IPS DF 6.9 (cell line): ENCODE measurements at regions not wholly inside any gene's neighbourhood (a gene's known extent, or its start where the extent isn't known, plus 50 kb on each side); places are given as distances from the start of the nearest gene placed in this dataset.

ENCODE experiments used
- DNase-seq: peaks from one replicate; pipeline ENCODE4 v3.0.0-alpha.2; 2013; ENCODE audit warnings: low read depth, low spot score
- H3K27ac ChIP-seq: one replicate; pipeline ENCODE4 v1.5.1; 2013; ENCODE audit warnings: low read length, control low read depth
- H3K27me3 ChIP-seq: 2 replicates; pipeline ENCODE4 v1.6.1; 2013; ENCODE audit warnings: mild to moderate bottlenecking, low read length; ENCODE audit not compliant: control insufficient read depth, insufficient read depth
- H3K36me3 ChIP-seq: 2 replicates; pipeline ENCODE4 v1.6.1; 2013; ENCODE audit warnings: low read length; ENCODE audit not compliant: control insufficient read depth, insufficient read depth
- H3K4me1 ChIP-seq: 2 replicates; pipeline ENCODE4 v1.6.1; 2013; ENCODE audit warnings: low read length; ENCODE audit not compliant: control insufficient read depth, insufficient read depth
- H3K4me3 ChIP-seq: 2 replicates; pipeline ENCODE4 v1.5.1; 2013; ENCODE audit warnings: mild to moderate bottlenecking, low read length
- H3K9me3 ChIP-seq: 2 replicates; pipeline ENCODE4 v1.6.1; 2013; ENCODE audit warnings: low read length, inconsistent platforms; ENCODE audit not compliant: control insufficient read depth, insufficient read depth
- WGBS: extraction: QIAGEN DNeasy Blood & Tissue Kit; methylation state at CpG from one replicate; pipeline ENCODE4 v1.1.7; 2013; ENCODE audit warnings: mixed read lengths, missing lambda C conversion rate; ENCODE audit not compliant: insufficient read length, insufficient coverage; 5-methylcytosine and 5-hydroxymethylcytosine counted together

DNA sequence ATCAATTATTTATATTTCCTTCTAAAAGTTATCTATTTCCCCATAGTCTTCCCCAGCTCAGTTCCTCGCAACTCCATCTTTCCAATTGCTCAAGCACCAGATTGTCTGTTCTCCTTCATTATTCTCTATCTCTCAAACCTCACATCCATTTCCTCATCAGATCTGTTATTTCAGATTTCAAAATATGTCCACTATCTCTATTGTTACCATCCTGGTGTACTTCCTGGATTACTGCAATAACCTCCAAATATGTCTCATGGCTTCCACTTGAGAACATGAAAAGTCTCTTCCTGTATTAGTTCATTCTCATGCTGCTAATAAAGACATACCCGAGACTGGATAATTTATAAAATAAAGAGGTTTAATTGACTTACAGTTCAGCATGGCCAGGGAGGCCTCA lies 641.7 kb upstream of the ZEB2 start:
- Histone ChIP-seq H3K36me3 (no peaks in the 10 kb centered on the region), H3K27me3 (no peaks in the 10 kb centered on the region; the same call in 1 of the 2 replicates), H3K4me1 (no peaks in the 10 kb centered on the region), H3K4me3 (no peak overlapping the region), H3K27ac (no peak overlapping the region), H3K9me3 (no peaks in the 10 kb centered on the region)
- no peak for DNase-seq
- WGBS: no CpG with 5 or more reads among the region's 2 CpGs

DNA sequence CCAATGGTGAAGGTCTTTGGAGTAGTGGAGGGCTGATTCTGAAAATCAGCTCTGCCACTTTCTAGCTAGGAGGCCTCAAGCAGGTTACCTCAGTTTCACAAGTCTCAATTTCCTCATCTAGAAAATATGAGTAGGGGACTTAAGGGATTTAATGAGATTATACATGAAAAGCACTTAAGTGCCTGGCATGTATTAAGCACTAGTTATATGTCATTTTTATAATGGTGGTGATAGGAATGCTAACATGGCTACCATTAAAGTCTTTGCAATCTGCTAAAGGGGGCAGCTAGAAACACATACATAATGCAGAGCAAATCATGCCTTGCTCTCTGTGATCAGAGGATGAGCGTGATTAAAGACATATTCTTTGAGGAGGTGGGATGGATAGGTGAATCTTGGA lies 640.9 kb upstream of the ZEB2 start:
- no peak overlapping the region for H3K27ac ChIP-seq
- H3K27me3 ChIP-seq: no peaks in the 10 kb centered on the region; the same call in 1 of the 2 replicates
- no peak overlapping the region for H3K4me3 ChIP-seq
- no peaks in the 10 kb centered on the region for H3K4me1 ChIP-seq
- no CpG with 5 or more reads among the region's 1 CpG for WGBS
- no peaks in the 10 kb centered on the region for H3K9me3 ChIP-seq
- no peaks in the 10 kb centered on the region for H3K36me3 ChIP-seq
- no peak for DNase-seq

DNA sequence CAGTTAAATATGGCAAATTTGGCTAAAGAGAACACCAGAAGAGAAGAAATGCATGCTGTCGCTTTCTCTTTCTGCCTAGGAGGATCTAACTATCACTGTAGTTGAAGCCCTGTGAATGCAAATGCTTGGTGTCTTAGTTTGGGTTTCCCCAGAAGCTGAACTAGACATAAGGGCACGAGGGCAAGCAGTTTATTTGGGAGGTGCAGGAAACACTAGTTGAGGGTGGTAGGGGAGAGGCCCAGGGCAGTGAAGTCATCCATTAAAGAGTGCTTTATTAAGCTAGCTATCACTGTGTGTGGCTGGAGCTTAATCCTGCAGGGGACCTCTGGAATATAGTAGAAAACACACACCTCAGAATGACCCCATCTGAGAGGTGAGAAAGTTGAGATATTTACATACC lies 639.8 kb upstream of the ZEB2 start:
- Histone ChIP-seq H3K4me1 (no peaks in the 10 kb centered on the region), H3K27ac (no peak overlapping the region), H3K36me3 (no peaks in the 10 kb centered on the region), H3K27me3 (no peaks in the 10 kb centered on the region; the same call in 1 of the 2 replicates), H3K9me3 (no peaks in the 10 kb centered on the region), H3K4me3 (no peak overlapping the region)
- DNase-seq: no peak
- no CpG with 5 or more reads among the region's 2 CpGs for WGBS

GRCh38 chr2:145157741-145158591 lies 638.0 kb upstream of the ZEB2 start:
- Histone ChIP-seq H3K27me3 (no peaks in the 10 kb centered on the region; the same call in 1 of the 2 replicates), H3K9me3 (no peaks in the 10 kb centered on the region), H3K27ac (no peak overlapping the region), H3K36me3 (no peaks in the 10 kb centered on the region), H3K4me1 (no peaks in the 10 kb centered on the region), H3K4me3 (no peak overlapping the region)
- no CpG with 5 or more reads among the region's 3 CpGs for WGBS
- DNase-seq: no peak

GRCh38 chr2:145157036-145157675 lies 637.2 kb upstream of the ZEB2 start:
- no peak for DNase-seq
- Histone ChIP-seq H3K27ac (no peak overlapping the region), H3K36me3 (no peaks in the 10 kb centered on the region), H3K4me3 (no peak overlapping the region), H3K4me1 (no peaks in the 10 kb centered on the region), H3K9me3 (no peaks in the 10 kb centered on the region), H3K27me3 (no peaks in the 10 kb centered on the region; the same call in 1 of the 2 replicates)

GRCh38 chr2:145156199-145156598 lies 636.3 kb upstream of the ZEB2 start:
- H3K9me3 ChIP-seq: no peaks in the 10 kb centered on the region
- no CpG with 5 or more reads among the region's 2 CpGs for WGBS
- no peak overlapping the region for H3K27ac ChIP-seq

GRCh38 chr2:145155196-145155595 lies 635.3 kb upstream of the ZEB2 start:
- H3K27ac ChIP-seq: no peak overlapping the region
- no peak for DNase-seq
- H3K9me3 ChIP-seq: no peaks in the 10 kb centered on the region
- WGBS: no CpG with 5 or more reads among the region's 2 CpGs
- H3K27me3 ChIP-seq: no peaks in the 10 kb centered on the region; the same call in 1 of the 2 replicates
- no peak overlapping the region for H3K4me3 ChIP-seq
- H3K4me1 ChIP-seq: no peaks in the 10 kb centered on the region
- H3K36me3 ChIP-seq: no peaks in the 10 kb centered on the region

More at GRCh38 chr2:145156199-145156598, 636.3 kb upstream of the ZEB2 start:
- Histone ChIP-seq H3K36me3 (no peaks in the 10 kb centered on the region), H3K4me3 (no peak overlapping the region), H3K27me3 (no peaks in the 10 kb centered on the region; the same call in 1 of the 2 replicates), H3K4me1 (no peaks in the 10 kb centered on the region)
- DNase-seq: no peak

DNA sequence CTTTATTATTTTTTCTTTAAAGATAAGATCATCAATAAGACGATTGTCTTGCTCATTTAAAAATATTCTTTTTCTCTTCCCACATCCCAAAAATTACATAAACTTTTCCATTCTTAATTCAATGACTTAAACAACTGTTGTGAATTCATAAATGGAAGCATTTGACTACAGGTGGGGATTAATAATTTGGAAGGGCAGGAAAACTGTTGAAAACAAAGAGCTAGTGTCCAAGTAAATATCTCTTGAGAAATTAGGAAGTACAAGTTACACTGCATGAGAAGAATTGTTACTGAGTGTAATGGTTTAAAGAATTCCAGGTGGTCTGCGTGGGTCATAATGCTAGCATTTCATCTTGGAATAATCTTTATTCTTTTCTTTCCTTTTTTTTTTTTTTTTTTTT lies 634.8 kb upstream of the ZEB2 start:
- no peaks in the 10 kb centered on the region; the same call in 1 of the 2 replicates for H3K27me3 ChIP-seq
- no peaks in the 10 kb centered on the region for H3K4me1 ChIP-seq
- H3K27ac ChIP-seq: no peak overlapping the region
- no peaks in the 10 kb centered on the region for H3K9me3 ChIP-seq
- H3K4me3 ChIP-seq: no peak overlapping the region
- no peaks in the 10 kb centered on the region for H3K36me3 ChIP-seq
- 100% methylated on average over 1 of the region's 2 CpGs for WGBS
- DNase-seq: no peak

- no peaks in the 10 kb centered on the region for H3K9me3 ChIP-seq
- no peaks in the 10 kb centered on the region for H3K36me3 ChIP-seq
- H3K4me3 ChIP-seq: no peak overlapping the region
- DNase-seq: no peak
- no peaks in the 10 kb centered on the region for H3K27me3 ChIP-seq
- no peak overlapping the region for H3K27ac ChIP-seq
- H3K4me1 ChIP-seq: no peaks in the 10 kb centered on the region
Observed at GRCh38 chr2:145146691-145147090, 626.8 kb upstream of the ZEB2 start.

DNA sequence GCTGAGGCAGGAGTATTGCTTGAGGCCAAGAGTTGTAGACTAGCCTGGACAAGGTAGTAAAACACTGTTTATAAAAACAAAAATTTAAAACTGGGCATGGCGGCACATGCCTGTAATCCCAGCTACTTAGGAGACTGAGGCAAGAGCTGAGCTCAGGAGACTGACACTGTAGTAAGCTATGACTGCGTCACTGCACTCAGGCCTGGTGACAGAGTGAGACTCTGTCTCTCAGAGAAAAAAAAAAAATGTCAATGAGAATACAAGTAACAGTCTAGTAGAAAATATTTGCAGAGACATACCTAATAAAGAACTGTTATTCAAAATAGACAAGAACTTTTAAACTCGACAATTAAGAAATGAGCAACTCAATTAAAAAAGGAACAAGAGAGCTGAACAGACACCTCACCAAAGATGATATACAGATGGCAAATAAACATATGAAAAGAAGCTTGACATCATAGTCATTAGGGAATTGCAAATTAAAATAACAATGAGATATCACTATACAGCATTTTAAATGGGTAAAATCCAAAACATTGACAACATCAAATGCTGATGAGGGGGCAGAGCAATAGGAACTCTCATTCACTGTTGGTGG lies 624.3 kb upstream of the ZEB2 start:
- Histone ChIP-seq H3K9me3 (no peaks in the 10 kb centered on the region), H3K4me3 (no peak overlapping the region), H3K4me1 (no peaks in the 10 kb centered on the region), H3K27me3 (no peaks in the 10 kb centered on the region), H3K27ac (no peak overlapping the region), H3K36me3 (no peaks in the 10 kb centered on the region)
- WGBS: no CpG with 5 or more reads among the region's 3 CpGs
- no peak for DNase-seq
